ENCODE measurements at regions not wholly inside any gene's neighbourhood (a gene's known extent, or its start where the extent isn't known, plus 50 kb on each side); places are given as distances from the start of the nearest gene placed in this dataset.
A peak's percentile ranks its signal among the peaks of the same experiment; 100 is the strongest.

GRCh38 chr6:134604014-134604676 lies 286.2 kb upstream of the SGK1 start:
- H3K9me3 Mint-ChIP-seq = peaks cover 0 to 10% (median 3%) of the 10 kb centered on the region in 7 donors
- peaks cover 12% of the 10 kb centered on the region for H3K27me3 Mint-ChIP-seq
- H3K4me1 Mint-ChIP-seq = no peaks in the 10 kb centered on the region
- peaks cover 3% of the 10 kb centered on the region for H3K36me3 Mint-ChIP-seq
- Histone ChIP-seq H3K4me1 (ENCODE audit: control insufficient read depth, insufficient read depth, low read length, poor library complexity, severe bottlenecking) (no peaks in the 10 kb centered on the region), H3K9me3 (ENCODE audit: control insufficient read depth in 2 of 2, low read length in 2 of 2) (no peaks in the 10 kb centered on the region), H3K36me3 (ENCODE audit: control insufficient read depth, insufficient read depth, low read length) (no peaks in the 10 kb centered on the region), H3K27ac (ENCODE audit: insufficient read depth, low read length, poor library complexity, severe bottlenecking) (no peak overlapping the region), H3K4me3 (ENCODE audit: low read depth, low read length) (no peak overlapping the region), H3K27me3 (ENCODE audit: control insufficient read depth, insufficient read depth, low read length) (no peaks in the 10 kb centered on the region)
- DNase-seq (no peak), ATAC-seq (ENCODE audit: low read depth in 2 of 2) (no peak)
- no peak overlapping the region for H3K27ac Mint-ChIP-seq
- no peak overlapping the region for H3K4me3 Mint-ChIP-seq

GRCh38 chr6:134603561-134603960 lies 285.6 kb upstream of the SGK1 start:
- Histone ChIP-seq H3K9me3 (ENCODE audit: control insufficient read depth in 2 of 2, low read length in 2 of 2) (no peaks in the 10 kb centered on the region), H3K4me3 (ENCODE audit: low read depth, low read length) (no peak overlapping the region), H3K27me3 (ENCODE audit: control insufficient read depth, insufficient read depth, low read length) (no peaks in the 10 kb centered on the region), H3K4me1 (ENCODE audit: control insufficient read depth, insufficient read depth, low read length, poor library complexity, severe bottlenecking) (no peaks in the 10 kb centered on the region), H3K36me3 (ENCODE audit: control insufficient read depth, insufficient read depth, low read length) (no peaks in the 10 kb centered on the region), H3K27ac (ENCODE audit: insufficient read depth, low read length, poor library complexity, severe bottlenecking) (no peak overlapping the region)
- H3K27ac Mint-ChIP-seq = no peak overlapping the region
- H3K27me3 Mint-ChIP-seq = peaks cover 12% of the 10 kb centered on the region
- H3K4me1 Mint-ChIP-seq = no peaks in the 10 kb centered on the region
- no peak overlapping the region for H3K4me3 Mint-ChIP-seq
- H3K9me3 Mint-ChIP-seq = peaks cover 0 to 10% (median 3%) of the 10 kb centered on the region in 7 donors
- DNase-seq (no peak), ATAC-seq (ENCODE audit: low read depth in 2 of 2) (no peak)
- peaks cover 3% of the 10 kb centered on the region for H3K36me3 Mint-ChIP-seq

GRCh38 chr6:134602123-134602522 lies 284.2 kb upstream of the SGK1 start:
- H3K4me1 ChIP-seq (ENCODE audit: control insufficient read depth, insufficient read depth, low read length, poor library complexity, severe bottlenecking) = no peaks in the 10 kb centered on the region
- peaks cover 12% of the 10 kb centered on the region for H3K27me3 Mint-ChIP-seq
- ATAC-seq (ENCODE audit: low read depth in 2 of 2) (no peak), DNase-seq (no peak)
- H3K36me3 Mint-ChIP-seq = peaks cover 3% of the 10 kb centered on the region
- H3K4me3 Mint-ChIP-seq = no peak overlapping the region
- no peak overlapping the region for H3K4me3 ChIP-seq (ENCODE audit: low read depth, low read length)
- H3K9me3 ChIP-seq (ENCODE audit: control insufficient read depth in 2 of 2, low read length in 2 of 2) = no peaks in the 10 kb centered on the region
- H3K27ac Mint-ChIP-seq = no peak overlapping the region
- H3K9me3 Mint-ChIP-seq = peaks cover 2 to 10% (median 4%) of the 10 kb centered on the region in 7 donors
- H3K27me3 ChIP-seq (ENCODE audit: control insufficient read depth, insufficient read depth, low read length) = no peaks in the 10 kb centered on the region
- no peaks in the 10 kb centered on the region for H3K36me3 ChIP-seq (ENCODE audit: control insufficient read depth, insufficient read depth, low read length)
- no peak overlapping the region for H3K27ac ChIP-seq (ENCODE audit: insufficient read depth, low read length, poor library complexity, severe bottlenecking)
- H3K4me1 Mint-ChIP-seq = no peaks in the 10 kb centered on the region

- no peak overlapping the region for H3K4me3 Mint-ChIP-seq
- peaks cover 2 to 10% (median 4%) of the 10 kb centered on the region in 7 donors for H3K9me3 Mint-ChIP-seq
- Histone ChIP-seq H3K4me1 (ENCODE audit: control insufficient read depth, insufficient read depth, low read length, poor library complexity, severe bottlenecking) (no peaks in the 10 kb centered on the region), H3K27ac (ENCODE audit: insufficient read depth, low read length, poor library complexity, severe bottlenecking) (no peak overlapping the region), H3K9me3 (ENCODE audit: control insufficient read depth in 2 of 2, low read length in 2 of 2) (no peaks in the 10 kb centered on the region), H3K36me3 (ENCODE audit: control insufficient read depth, insufficient read depth, low read length) (no peaks in the 10 kb centered on the region), H3K27me3 (ENCODE audit: control insufficient read depth, insufficient read depth, low read length) (no peaks in the 10 kb centered on the region), H3K4me3 (ENCODE audit: low read depth, low read length) (no peak overlapping the region)
- ATAC-seq (ENCODE audit: low read depth in 2 of 2) (no peak), DNase-seq (no peak)
- H3K27ac Mint-ChIP-seq = no peak overlapping the region
- H3K27me3 Mint-ChIP-seq = peaks cover 9% of the 10 kb centered on the region
- H3K36me3 Mint-ChIP-seq = peaks cover 3% of the 10 kb centered on the region
- H3K4me1 Mint-ChIP-seq = no peaks in the 10 kb centered on the region
Measured at GRCh38 chr6:134600671-134601070, 282.8 kb upstream of the SGK1 start.

GRCh38 chr6:134599079-134599478 lies 281.2 kb upstream of the SGK1 start:
- Mint-ChIP-seq H3K4me1 (peaks cover 0 to 3% (median 0%) of the 10 kb centered on the region in 4 donors), H3K27ac (no peak overlapping the region), H3K36me3 (peaks cover 3% of the 10 kb centered on the region), H3K9me3 (peaks cover 0 to 10% (median 4%) of the 10 kb centered on the region in 7 donors), H3K27me3 (peaks cover 9% of the 10 kb centered on the region), H3K4me3 (no peak overlapping the region)
- Histone ChIP-seq H3K27ac (ENCODE audit: insufficient read depth, low read length, poor library complexity, severe bottlenecking) (no peak overlapping the region), H3K4me3 (ENCODE audit: low read depth, low read length) (no peak overlapping the region), H3K27me3 (ENCODE audit: control insufficient read depth, insufficient read depth, low read length) (no peaks in the 10 kb centered on the region), H3K4me1 (ENCODE audit: control insufficient read depth, insufficient read depth, low read length, poor library complexity, severe bottlenecking) (no peaks in the 10 kb centered on the region), H3K36me3 (ENCODE audit: control insufficient read depth, insufficient read depth, low read length) (no peaks in the 10 kb centered on the region), H3K9me3 (ENCODE audit: control insufficient read depth in 2 of 2, low read length in 2 of 2) (no peaks in the 10 kb centered on the region)
- no peak for DNase-seq
- no peak for ATAC-seq (ENCODE audit: low read depth in 2 of 2)

GRCh38 chr6:134596191-134596590 lies 278.3 kb upstream of the SGK1 start:
- no peaks in the 10 kb centered on the region for H3K36me3 ChIP-seq (ENCODE audit: control insufficient read depth, insufficient read depth, low read length)
- ATAC-seq (ENCODE audit: low read depth in 2 of 2) = no peak
- no peaks in the 10 kb centered on the region for H3K27me3 ChIP-seq (ENCODE audit: control insufficient read depth, insufficient read depth, low read length)
- Mint-ChIP-seq H3K4me3 (no peak overlapping the region), H3K36me3 (peaks cover 3% of the 10 kb centered on the region), H3K9me3 (peaks cover 0 to 5% (median 4%) of the 10 kb centered on the region in 7 donors), H3K4me1 (peaks cover 0 to 3% (median 0%) of the 10 kb centered on the region in 4 donors), H3K27me3 (peaks cover under 1% of the 10 kb centered on the region), H3K27ac (no peak overlapping the region)
- H3K27ac ChIP-seq (ENCODE audit: insufficient read depth, low read length, poor library complexity, severe bottlenecking) = no peak overlapping the region
- no peak overlapping the region for H3K4me3 ChIP-seq (ENCODE audit: low read depth, low read length)
- H3K9me3 ChIP-seq (ENCODE audit: control insufficient read depth in 2 of 2, low read length in 2 of 2) = no peaks in the 10 kb centered on the region
- no peak for DNase-seq
- no peaks in the 10 kb centered on the region for H3K4me1 ChIP-seq (ENCODE audit: control insufficient read depth, insufficient read depth, low read length, poor library complexity, severe bottlenecking)

- Mint-ChIP-seq H3K27me3 (peaks cover 5% of the 10 kb centered on the region), H3K36me3 (no peaks in the 10 kb centered on the region), H3K27ac (peak overlapping the region in 2 of 3 donors; percentile 21 to 80), H3K4me3 (no peak overlapping the region), H3K9me3 (peaks cover 0 to 4% (median 0%) of the 10 kb centered on the region in 7 donors), H3K4me1 (peaks cover 0 to 3% (median 0%) of the 10 kb centered on the region in 4 donors)
- H3K4me3 ChIP-seq (ENCODE audit: low read depth, low read length) = no peak overlapping the region
- no peaks in the 10 kb centered on the region for H3K4me1 ChIP-seq (ENCODE audit: control insufficient read depth, insufficient read depth, low read length, poor library complexity, severe bottlenecking)
- H3K27ac ChIP-seq (ENCODE audit: insufficient read depth, low read length, poor library complexity, severe bottlenecking) = no peak overlapping the region
- no peaks in the 10 kb centered on the region for H3K9me3 ChIP-seq (ENCODE audit: control insufficient read depth in 2 of 2, low read length in 2 of 2)
- no peak for ATAC-seq (ENCODE audit: low read depth in 2 of 2)
- H3K27me3 ChIP-seq (ENCODE audit: control insufficient read depth, insufficient read depth, low read length) = no peaks in the 10 kb centered on the region
- DNase-seq = no peak
- H3K36me3 ChIP-seq (ENCODE audit: control insufficient read depth, insufficient read depth, low read length) = no peaks in the 10 kb centered on the region
Measured at GRCh38 chr6:134594881-134595280, 277.0 kb upstream of the SGK1 start.

GRCh38 chr6:134593887-134594286 lies 276.0 kb upstream of the SGK1 start:
- H3K27me3 ChIP-seq (ENCODE audit: control insufficient read depth, insufficient read depth, low read length) = no peaks in the 10 kb centered on the region
- Mint-ChIP-seq H3K9me3 (peaks cover 0 to 4% (median 0%) of the 10 kb centered on the region in 7 donors), H3K4me1 (peaks cover 0 to 3% (median 0%) of the 10 kb centered on the region in 4 donors), H3K36me3 (no peaks in the 10 kb centered on the region), H3K27ac (no peak overlapping the region), H3K27me3 (peaks cover 6% of the 10 kb centered on the region), H3K4me3 (no peak overlapping the region)
- DNase-seq = no peak
- no peaks in the 10 kb centered on the region for H3K4me1 ChIP-seq (ENCODE audit: control insufficient read depth, insufficient read depth, low read length, poor library complexity, severe bottlenecking)
- no peaks in the 10 kb centered on the region for H3K9me3 ChIP-seq (ENCODE audit: control insufficient read depth in 2 of 2, low read length in 2 of 2)
- H3K4me3 ChIP-seq (ENCODE audit: low read depth, low read length) = no peak overlapping the region
- H3K27ac ChIP-seq (ENCODE audit: insufficient read depth, low read length, poor library complexity, severe bottlenecking) = no peak overlapping the region
- H3K36me3 ChIP-seq (ENCODE audit: control insufficient read depth, insufficient read depth, low read length) = no peaks in the 10 kb centered on the region
- no peak for ATAC-seq (ENCODE audit: low read depth in 2 of 2)

Data from CD4-positive, CD25-positive, alpha-beta regulatory T cell (primary cell).